ENCODE measurements at regions not wholly inside any gene's neighbourhood (a gene's known extent, or its start where the extent isn't known, plus 50 kb on each side); places are given as distances from the start of the nearest gene placed in this dataset.

DNA sequence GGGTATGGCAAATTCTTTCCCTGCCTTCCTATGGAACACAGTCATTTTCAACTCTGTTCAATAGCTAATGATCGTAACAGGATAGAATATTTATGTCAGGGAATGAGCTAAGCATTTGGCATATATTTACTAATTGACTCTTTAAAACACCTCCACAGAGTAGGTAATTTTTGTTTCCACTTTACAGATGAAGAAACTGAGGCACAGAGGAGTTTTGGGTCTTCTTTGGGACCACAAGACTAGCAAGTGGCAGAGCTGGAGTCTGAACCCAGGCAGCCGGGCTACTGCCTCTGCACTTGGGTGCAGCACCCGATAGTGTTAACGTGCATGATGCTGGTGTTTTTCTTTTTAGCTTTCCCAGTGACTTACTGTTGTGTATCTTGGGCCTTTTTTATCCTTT is 384.0 kb downstream of the SFMBT2 start:
- Mint-ChIP-seq H3K27me3 (ENCODE audit: low read depth) (peaks cover 3% of the 10 kb centered on the region), H3K36me3 (ENCODE audit: insufficient read depth in 1 of 3, low read depth in 3 of 3) (peaks cover 0 to 3% (median 0%) of the 10 kb centered on the region in 3 experiments; a peak in 2 of 7 replicates), H3K27ac (no peak overlapping the region), H3K4me1 (peaks cover 0 to 4% of the 10 kb centered on the region in 2 experiments; a peak in 1 of 4 replicates), H3K9me3 (peaks cover 0 to 3% of the 10 kb centered on the region in 2 experiments; a peak in 2 of 5 replicates), H3K4me3 (no peak overlapping the region)
- TF ChIP-seq, protein P1, sequence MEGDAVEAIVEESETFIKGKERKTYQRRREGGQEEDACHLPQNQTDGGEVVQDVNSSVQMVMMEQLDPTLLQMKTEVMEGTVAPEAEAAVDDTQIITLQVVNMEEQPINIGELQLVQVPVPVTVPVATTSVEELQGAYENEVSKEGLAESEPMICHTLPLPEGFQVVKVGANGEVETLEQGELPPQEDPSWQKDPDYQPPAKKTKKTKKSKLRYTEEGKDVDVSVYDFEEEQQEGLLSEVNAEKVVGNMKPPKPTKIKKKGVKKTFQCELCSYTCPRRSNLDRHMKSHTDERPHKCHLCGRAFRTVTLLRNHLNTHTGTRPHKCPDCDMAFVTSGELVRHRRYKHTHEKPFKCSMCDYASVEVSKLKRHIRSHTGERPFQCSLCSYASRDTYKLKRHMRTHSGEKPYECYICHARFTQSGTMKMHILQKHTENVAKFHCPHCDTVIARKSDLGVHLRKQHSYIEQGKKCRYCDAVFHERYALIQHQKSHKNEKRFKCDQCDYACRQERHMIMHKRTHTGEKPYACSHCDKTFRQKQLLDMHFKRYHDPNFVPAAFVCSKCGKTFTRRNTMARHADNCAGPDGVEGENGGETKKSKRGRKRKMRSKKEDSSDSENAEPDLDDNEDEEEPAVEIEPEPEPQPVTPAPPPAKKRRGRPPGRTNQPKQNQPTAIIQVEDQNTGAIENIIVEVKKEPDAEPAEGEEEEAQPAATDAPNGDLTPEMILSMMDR (conservative IDR thresholded peaks at IDR 0.05): no peak
- H3K23me2 ChIP-seq (ENCODE audit: insufficient read length, low read depth, low read length, poor library complexity, severe bottlenecking): no peaks in the 10 kb centered on the region
- no peak overlapping the region for H3K14ac ChIP-seq (ENCODE audit: insufficient read depth, low read length)
- no peak overlapping the region for H3K23ac ChIP-seq (ENCODE audit: insufficient read length, low read depth, low read length)
- H2BK12ac ChIP-seq (ENCODE audit: insufficient read length, low read depth, low read length): no peak overlapping the region
- WGBS (ENCODE audit: extremely low coverage, insufficient read length, low lambda C conversion rate): no CpG with 5 or more reads among the region's 4 CpGs
- no peak overlapping the region for H4K5ac ChIP-seq (ENCODE audit: insufficient read length, low read depth, low read length)
- no peaks in the 10 kb centered on the region for H3K27me3 ChIP-seq (ENCODE audit: insufficient read depth, low read length)
- no peak overlapping the region for H3K27ac ChIP-seq (ENCODE audit: insufficient read length, low read depth, low read length)
- DNase-seq: no peak
- H3K4me2 ChIP-seq (ENCODE audit: insufficient read depth, insufficient read length, low read length): no peak overlapping the region
- H4K20me1 ChIP-seq (ENCODE audit: control insufficient read depth, insufficient read depth, insufficient read length): no peaks in the 10 kb centered on the region
- H3K79me2 ChIP-seq (ENCODE audit: insufficient read depth, low read length): no peaks in the 10 kb centered on the region
- no peaks in the 10 kb centered on the region for H3K9me3 ChIP-seq (ENCODE audit: control insufficient read depth, low read depth, low read length)
- H2BK120ac ChIP-seq (ENCODE audit: low read depth, low read length, poor library complexity, severe bottlenecking): no peak overlapping the region
- no peak overlapping the region for H3T11ph ChIP-seq (ENCODE audit: low read length)
- no peak overlapping the region for H2BK15ac ChIP-seq (ENCODE audit: low read depth, low read length)
- no peak overlapping the region for H4K91ac ChIP-seq (ENCODE audit: insufficient read length, low read depth, low read length)
- no peaks in the 10 kb centered on the region for H3K4me1 ChIP-seq (ENCODE audit: insufficient read depth, low read length)
- H2AK5ac ChIP-seq (ENCODE audit: insufficient read length, low read length): no peak overlapping the region
- no peak overlapping the region for H3K4ac ChIP-seq (ENCODE audit: low read depth, low read length)
- H2AFZ ChIP-seq (ENCODE audit: low read length): no peak overlapping the region
- H3K79me1 ChIP-seq (ENCODE audit: insufficient read depth, low read depth, low read length, poor library complexity, severe bottlenecking): no peaks in the 10 kb centered on the region
- H2BK5ac ChIP-seq (ENCODE audit: insufficient read length, low read length): no peak overlapping the region
- no peak overlapping the region for H3K9ac ChIP-seq (ENCODE audit: extremely low read depth, insufficient read length, low read length)
- no peak overlapping the region for H3K18ac ChIP-seq (ENCODE audit: insufficient read length, low read depth, low read length)
- H2BK20ac ChIP-seq (ENCODE audit: low read depth, low read length, poor library complexity, severe bottlenecking): no peak overlapping the region
- H3K56ac ChIP-seq (ENCODE audit: insufficient read length, low read depth, low read length): no peak overlapping the region
- H4K8ac ChIP-seq (replicated peaks; ENCODE audit: insufficient read length, low read depth, low read length): no peak overlapping the region

Measured in H9 (cell line).